Psoas muscle (tissue), 7 donors: ENCODE measurements at regions not wholly inside any gene's neighbourhood (a gene's known extent, or its start where the extent isn't known, plus 50 kb on each side); places are given as distances from the start of the nearest gene placed in this dataset.

Source experiments
- ATAC-seq, 4 donors: fragments of 200-7000 bp; cut with Tn5 transposase; one replicate each; pipeline ENCODE4 v1.9.1; 2020; ENCODE audit warnings: moderate library complexity in 3 of 4, mild to moderate bottlenecking in 2 of 4
- DNase-seq, 2 donors: peaks; one replicate each; pipeline ENCODE4 v3.0.0-alpha.2; 2020
- H3K27ac ChIP-seq: fragments of 200-600 bp; one replicate; pipeline ENCODE4 v1.8.0; 2022
- H3K27me3 ChIP-seq, 3 donors: fragments of 200-600 bp in 1 of 3; one replicate each; pipeline versions ENCODE4 v1.6.1 to v1.8.0; 2013 to 2022; ENCODE audit warnings: low read length in 2 of 3, mild to moderate bottlenecking in 2 of 3, moderate library complexity in 1 of 3; ENCODE audit not compliant: insufficient read depth in 3 of 3
- H3K36me3 ChIP-seq, 2 donors: fragments of 200-600 bp in 1 of 2; one replicate each; pipeline versions ENCODE4 v1.6.1 to v1.8.0; 2013 to 2022; ENCODE audit warnings: low read depth in 1 of 2, mild to moderate bottlenecking in 1 of 2, moderate library complexity in 1 of 2; ENCODE audit not compliant: insufficient read depth in 1 of 2
- H3K4me1 ChIP-seq: fragments of 200-600 bp; one replicate; pipeline ENCODE4 v1.8.0; 2022
- H3K4me3 ChIP-seq: fragments of 200-600 bp; one replicate; pipeline ENCODE4 v1.8.0; 2022; ENCODE audit warnings: mild to moderate bottlenecking
- H3K9me3 ChIP-seq: fragments of 200-600 bp; one replicate; pipeline ENCODE4 v1.8.0; 2022
- CTCF ChIP-seq: fragments of 200-600 bp; IDR thresholded peaks from one replicate; pipeline ENCODE4 v1.8.0; 2022; ENCODE audit warnings: antibody characterized with exemption
- WGBS, 3 donors: extraction: QIAGEN DNeasy Blood & Tissue Kit; methylation state at CpG; one replicate each; pipeline versions ENCODE4 v1.1.6 to v1.1.7; 2013; 5-methylcytosine and 5-hydroxymethylcytosine counted together
- intact Hi-C, 2 donors: fragments of 100-400 bp; cut with DNase I; formaldehyde crosslinking; loops; one replicate each; pipeline versions ENCODE4 v1.11.0 to v1.14.2; 2022
- donor health status: healthy with polysubstance abuse.
- donor health status: DM: no; HTN: no; CAD: no; lungs with moderate emphysema.
- donor health status: Bipolar disorder and iron deficiency.
- donor health status: healthy.
- donor health status: DM: yes; HTN: yes; CAD: no.
- donor health status: DM: no; HTN: no; CAD: no.
- donor health status: DM: yes; HTN: yes; CAD: no.

- H3K4me3 ChIP-seq, result no peak overlapping the region
- TF ChIP-seq CTCF, result no peak
- WGBS, 3 donors, result 66 to 75% (median 71%) methylated on average over 1 of the region's 1 CpG
- intact Hi-C loops, result no loop called here
- no peak overlapping the region for H3K27ac ChIP-seq
- H3K4me1 ChIP-seq, result no peaks in the 10 kb centered on the region
- no peaks in the 10 kb centered on the region for H3K27me3 ChIP-seq
- ATAC-seq (no peak), DNase-seq (no peak)
- H3K36me3 ChIP-seq, result no peaks in the 10 kb centered on the region
- H3K9me3 ChIP-seq, result no peaks in the 10 kb centered on the region
Observed at GRCh38 chr5:118657576-118657975, 330.8 kb downstream of the DTWD2 start.

DNA sequence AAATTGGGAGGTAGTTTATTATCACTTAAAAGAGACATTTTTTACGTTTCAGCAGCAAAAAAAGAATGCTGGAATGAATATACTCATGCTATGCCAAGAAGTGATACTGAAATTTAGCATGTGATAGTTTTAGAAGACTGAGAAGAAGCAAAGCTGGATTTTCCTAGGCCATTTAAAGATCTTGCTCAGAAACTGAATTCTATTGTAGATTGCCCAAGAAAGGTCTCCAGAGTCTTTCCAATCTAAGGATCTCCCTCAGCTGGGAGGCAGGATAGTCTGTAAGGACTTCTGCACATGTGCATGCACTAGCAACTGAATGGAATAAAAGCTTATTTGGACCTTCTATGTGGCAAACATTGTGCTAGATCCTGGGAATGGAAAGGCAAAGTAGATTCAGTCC, 334.5 kb downstream of the DTWD2 start:
- no peaks in the 10 kb centered on the region for H3K4me1 ChIP-seq
- H3K36me3 ChIP-seq, result no peaks in the 10 kb centered on the region
- no peak for ATAC-seq
- H3K27me3 ChIP-seq, result no peaks in the 10 kb centered on the region
- no peak for TF ChIP-seq CTCF
- no peak for DNase-seq
- no peak overlapping the region for H3K27ac ChIP-seq
- H3K9me3 ChIP-seq, result no peaks in the 10 kb centered on the region
- H3K4me3 ChIP-seq, result no peak overlapping the region
- 36 to 53% (median 51%) methylated on average over 1 of the region's 1 CpG for WGBS, 3 donors
- intact Hi-C loops, result no loop called here

GRCh38 chr5:118653183-118653582, 335.2 kb downstream of the DTWD2 start:
- Histone ChIP-seq H3K27ac (no peak overlapping the region), H3K4me1 (no peaks in the 10 kb centered on the region), H3K9me3 (no peaks in the 10 kb centered on the region), H3K27me3 (no peaks in the 10 kb centered on the region), H3K4me3 (no peak overlapping the region), H3K36me3 (no peaks in the 10 kb centered on the region)
- DNase-seq (no peak), ATAC-seq (no peak)
- intact Hi-C loops, result no loop called here
- 86 to 94% (median 93%) methylated on average over 1 of the region's 1 CpG for WGBS, 3 donors
- TF ChIP-seq CTCF, result no peak

GRCh38 chr5:118651002-118651401, 337.3 kb downstream of the DTWD2 start:
- 78 to 88% (median 85%) methylated on average over 3 of the region's 3 CpGs for WGBS, 3 donors
- ATAC-seq, result no peak
- no peaks in the 10 kb centered on the region for H3K27me3 ChIP-seq

More at GRCh38 chr5:118651002-118651401, 337.3 kb downstream of the DTWD2 start:
- no peak for DNase-seq
- no peak overlapping the region for H3K4me3 ChIP-seq
- intact Hi-C loops, result no loop called here
- no peaks in the 10 kb centered on the region for H3K36me3 ChIP-seq
- H3K4me1 ChIP-seq, result no peaks in the 10 kb centered on the region
- no peak for TF ChIP-seq CTCF
- no peak overlapping the region for H3K27ac ChIP-seq
- H3K9me3 ChIP-seq, result no peaks in the 10 kb centered on the region
